Calu3 (cell line): ENCODE measurements at regions not wholly inside any gene's neighbourhood (a gene's known extent, or its start where the extent isn't known, plus 50 kb on each side); places are given as distances from the start of the nearest gene placed in this dataset.

Experiments
- BruUV-seq: library from RNA; stranded (reverse); fragments of 400-500 nt; replicated peaks from 2 replicates; lab custom pipeline; 2021; lab: Mats Ljungman, UMichigan
- CTCF ChIA-PET: fragments of 300-600 bp; sonication (Branson Sonifier 250); formaldehyde crosslinking; loops from one replicate; lab custom pipeline; 2022; ENCODE audit warnings: antibody characterized with exemption; lab: Charles Lee
- DNase-seq: peaks from one replicate; pipeline ENCODE4 v3.0.0; 2022
- H3K27ac Mint-ChIP-seq: one replicate; pipeline ENCODE4 v1.8.0; 2022; ENCODE audit warnings: mixed read lengths; ENCODE audit not compliant: unreplicated experiment
- H3K27me3 Mint-ChIP-seq: one replicate; pipeline ENCODE4 v1.8.0; 2022; ENCODE audit warnings: mixed read lengths; ENCODE audit not compliant: unreplicated experiment
- H3K36me3 Mint-ChIP-seq: one replicate; pipeline ENCODE4 v1.8.0; 2022; ENCODE audit warnings: mild to moderate bottlenecking, moderate library complexity, mixed read lengths; ENCODE audit not compliant: insufficient read depth, unreplicated experiment
- H3K4me1 Mint-ChIP-seq: one replicate; pipeline ENCODE4 v1.8.0; 2022; ENCODE audit warnings: mild to moderate bottlenecking, low read depth, mixed read lengths; ENCODE audit not compliant: unreplicated experiment
- H3K4me3 Mint-ChIP-seq: one replicate; pipeline ENCODE4 v1.8.0; 2022; ENCODE audit warnings: mild to moderate bottlenecking, low read depth, moderate library complexity, mixed read lengths; ENCODE audit not compliant: unreplicated experiment
- H3K9me3 Mint-ChIP-seq: one replicate; pipeline ENCODE4 v1.8.0; 2022; ENCODE audit warnings: low read depth, mixed read lengths; ENCODE audit not compliant: unreplicated experiment
- CTCF ChIP-seq: fragments of 200-600 bp; IDR thresholded peaks from one replicate; pipeline ENCODE4 v1.8.0; 2022; ENCODE audit warnings: antibody characterized with exemption; ENCODE audit not compliant: unreplicated experiment
- intact Hi-C: fragments of 100-400 bp; cut with micrococcal nuclease; formaldehyde crosslinking; loops from one replicate; pipeline ENCODE4 v1.10.0; 2022; ENCODE audit not compliant: unreplicated experiment

GRCh38 chr3:176623468-176624150 lies 573.7 kb downstream of the TBL1XR1 start:
- intact Hi-C loops: no loop called here
- no peaks in the 10 kb centered on the region for H3K4me1 Mint-ChIP-seq

GRCh38 chr3:176619833-176620232 lies 577.4 kb downstream of the TBL1XR1 start:
- intact Hi-C loops: no loop called here
- Mint-ChIP-seq H3K4me3 (no peak overlapping the region), H3K27ac (no peak overlapping the region), H3K36me3 (no peaks in the 10 kb centered on the region), H3K27me3 (no peaks in the 10 kb centered on the region), H3K4me1 (no peaks in the 10 kb centered on the region), H3K9me3 (peaks cover 3% of the 10 kb centered on the region)
- TF ChIP-seq CTCF: no peak
- CTCF ChIA-PET: no interaction called here
- DNase-seq: no peak
- BruUV-seq: no TSS peak

More at GRCh38 chr3:176623468-176624150, 573.7 kb downstream of the TBL1XR1 start:
- H3K9me3 Mint-ChIP-seq: no peaks in the 10 kb centered on the region
- no peak for DNase-seq
- H3K4me3 Mint-ChIP-seq: no peak overlapping the region
- TF ChIP-seq CTCF: no peak
- no peaks in the 10 kb centered on the region for H3K27me3 Mint-ChIP-seq
- no peak overlapping the region for H3K27ac Mint-ChIP-seq
- CTCF ChIA-PET: no interaction called here
- BruUV-seq: no TSS peak
- H3K36me3 Mint-ChIP-seq: no peaks in the 10 kb centered on the region

GRCh38 chr3:176615826-176616225 lies 581.5 kb downstream of the TBL1XR1 start:
- intact Hi-C loops: no loop called here
- DNase-seq: no peak
- no peak overlapping the region for H3K4me3 Mint-ChIP-seq
- no peaks in the 10 kb centered on the region for H3K27me3 Mint-ChIP-seq
- no TSS peak for BruUV-seq
- H3K4me1 Mint-ChIP-seq: no peaks in the 10 kb centered on the region
- CTCF ChIA-PET: no interaction called here
- H3K9me3 Mint-ChIP-seq: peaks cover 3% of the 10 kb centered on the region
- H3K36me3 Mint-ChIP-seq: no peaks in the 10 kb centered on the region
- no peak for TF ChIP-seq CTCF
- H3K27ac Mint-ChIP-seq: no peak overlapping the region

- CTCF ChIA-PET: no interaction called here
- Mint-ChIP-seq H3K36me3 (no peaks in the 10 kb centered on the region), H3K27ac (no peak overlapping the region), H3K9me3 (peaks cover 3% of the 10 kb centered on the region), H3K4me1 (no peaks in the 10 kb centered on the region), H3K4me3 (no peak overlapping the region), H3K27me3 (no peaks in the 10 kb centered on the region)
- DNase-seq: no peak
- intact Hi-C loops: no loop called here
- no TSS peak for BruUV-seq
- TF ChIP-seq CTCF: no peak
These were observed 585.6 kb downstream of the TBL1XR1 start for GRCh38 chr3:176611703-176612102.
